22Rv1 (cell line): ENCODE measurements at regions not wholly inside any gene's neighbourhood (a gene's known extent, or its start where the extent isn't known, plus 50 kb on each side); places are given as distances from the start of the nearest gene placed in this dataset.

ENCODE experiments used
- H3K27ac ChIP-seq: fragments of 450-650 bp; 2 replicates; pipeline ENCODE4 v1.5.1; 2017
- ZFX ChIP-seq: fragments of 450-650 bp; IDR thresholded peaks from 2 replicates; pipeline ENCODE4 v1.6.1; 2017; ENCODE audit warnings: antibody characterized with exemption, borderline replicate concordance
- TF ChIP-seq, protein P1 (sequence below): fragments of 450-650 bp; IDR thresholded peaks from 2 replicates; pipeline ENCODE4 v1.5.1; 2017; ENCODE audit warnings: mild to moderate bottlenecking

DNA sequence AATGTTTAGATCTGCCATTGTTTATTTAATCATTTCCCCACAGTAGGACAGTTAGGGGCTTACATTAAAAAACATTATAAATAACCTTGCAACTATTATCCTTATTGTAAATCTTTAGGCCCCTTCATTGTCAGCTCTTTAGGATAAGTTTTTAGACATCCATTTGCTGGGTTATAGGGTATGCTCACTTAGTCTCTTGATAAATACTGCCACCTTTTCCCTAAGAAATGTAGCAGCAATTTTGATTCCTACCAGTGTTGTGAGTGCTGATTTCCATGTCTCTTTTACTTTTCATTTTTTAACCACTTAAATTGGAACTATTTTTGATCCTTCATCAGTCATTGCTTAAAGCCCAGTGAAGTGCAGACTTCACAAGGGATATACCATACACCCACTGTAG is 94.4 kb downstream of the AVPR1A start:
- no peak overlapping the region for H3K27ac ChIP-seq
- no peak for TF ChIP-seq ZFX

DNA sequence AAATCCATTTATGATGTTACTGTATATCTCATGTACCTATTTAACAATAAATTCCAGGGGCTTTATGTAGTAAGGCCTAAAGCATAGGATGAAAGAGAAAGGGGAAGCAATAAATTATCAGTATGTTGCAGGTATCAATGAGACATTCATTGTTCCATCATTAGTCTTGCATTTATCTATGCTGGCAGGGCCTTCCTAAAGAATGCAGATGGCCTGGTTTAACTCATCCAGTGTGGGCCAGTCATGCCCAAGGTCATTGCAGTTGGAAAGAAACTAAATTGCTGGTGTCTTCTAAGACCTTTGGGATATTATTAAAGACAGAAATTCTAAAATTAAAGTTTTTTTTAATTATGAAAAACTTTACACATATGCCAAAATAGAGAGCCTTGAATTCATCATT is 98.3 kb downstream of the AVPR1A start:
- no peak for TF ChIP-seq ZFX
- TF ChIP-seq, protein P1, sequence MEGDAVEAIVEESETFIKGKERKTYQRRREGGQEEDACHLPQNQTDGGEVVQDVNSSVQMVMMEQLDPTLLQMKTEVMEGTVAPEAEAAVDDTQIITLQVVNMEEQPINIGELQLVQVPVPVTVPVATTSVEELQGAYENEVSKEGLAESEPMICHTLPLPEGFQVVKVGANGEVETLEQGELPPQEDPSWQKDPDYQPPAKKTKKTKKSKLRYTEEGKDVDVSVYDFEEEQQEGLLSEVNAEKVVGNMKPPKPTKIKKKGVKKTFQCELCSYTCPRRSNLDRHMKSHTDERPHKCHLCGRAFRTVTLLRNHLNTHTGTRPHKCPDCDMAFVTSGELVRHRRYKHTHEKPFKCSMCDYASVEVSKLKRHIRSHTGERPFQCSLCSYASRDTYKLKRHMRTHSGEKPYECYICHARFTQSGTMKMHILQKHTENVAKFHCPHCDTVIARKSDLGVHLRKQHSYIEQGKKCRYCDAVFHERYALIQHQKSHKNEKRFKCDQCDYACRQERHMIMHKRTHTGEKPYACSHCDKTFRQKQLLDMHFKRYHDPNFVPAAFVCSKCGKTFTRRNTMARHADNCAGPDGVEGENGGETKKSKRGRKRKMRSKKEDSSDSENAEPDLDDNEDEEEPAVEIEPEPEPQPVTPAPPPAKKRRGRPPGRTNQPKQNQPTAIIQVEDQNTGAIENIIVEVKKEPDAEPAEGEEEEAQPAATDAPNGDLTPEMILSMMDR: no peak
- H3K27ac ChIP-seq: no peak overlapping the region

DNA sequence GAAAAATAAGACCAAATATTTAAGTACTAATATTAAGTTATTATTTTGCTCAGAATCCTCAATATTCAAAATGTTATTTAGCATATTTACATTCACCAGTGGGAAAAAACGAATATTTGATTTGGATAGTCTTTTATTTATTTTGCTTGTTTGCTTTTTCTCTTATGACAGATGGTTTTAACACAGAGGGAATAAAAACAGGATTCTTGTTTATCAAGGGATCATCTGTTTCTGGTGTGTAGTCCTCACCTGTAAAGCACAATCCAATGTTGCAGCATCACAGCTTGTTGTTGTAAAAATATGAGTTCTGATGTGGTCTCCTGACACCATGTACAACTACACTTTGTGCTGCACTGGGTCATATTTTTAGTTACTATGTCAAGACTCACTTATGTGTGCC is 103.9 kb downstream of the AVPR1A start:
- H3K27ac ChIP-seq: no peak overlapping the region
- TF ChIP-seq, protein P1: no peak
- no peak for TF ChIP-seq ZFX

DNA sequence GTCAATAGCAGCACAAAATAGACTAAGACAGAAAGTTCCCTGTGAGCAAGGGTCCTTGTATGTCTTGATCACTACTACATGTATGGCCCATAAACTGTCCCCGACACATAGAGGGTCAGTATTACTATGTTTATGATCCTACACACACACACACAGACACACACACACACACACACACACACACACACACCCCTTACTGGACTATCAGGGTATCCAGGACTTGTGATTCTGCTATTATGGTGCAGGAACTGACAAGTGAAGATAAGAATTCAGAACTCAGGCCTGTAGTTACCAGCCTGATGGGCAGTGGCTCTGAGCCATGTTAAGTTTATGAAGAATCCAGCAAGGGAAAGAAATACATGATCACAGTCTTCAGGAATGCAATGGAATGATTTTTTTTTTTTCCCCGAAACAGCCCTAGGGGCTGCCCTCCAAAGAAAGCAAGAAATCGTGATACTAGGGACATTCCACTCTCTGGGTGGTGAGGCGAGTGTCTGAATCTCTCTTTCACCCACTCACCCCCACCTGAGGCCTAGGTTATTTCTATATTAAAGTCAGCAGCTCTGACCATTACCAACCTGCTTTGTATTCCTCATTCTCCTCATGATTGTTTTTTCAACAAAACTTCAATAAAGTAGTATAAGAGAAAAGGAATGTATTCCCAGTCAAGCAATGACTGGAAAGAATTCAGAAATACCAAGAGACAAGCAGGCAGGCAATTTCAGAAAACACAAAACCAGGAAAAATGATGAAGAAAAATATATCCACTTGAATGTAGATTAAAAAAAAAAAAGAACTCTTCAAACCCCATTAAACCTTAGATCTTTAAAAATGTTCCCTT is 105.8 kb downstream of the AVPR1A start:
- TF ChIP-seq, protein P1: no peak
- no peak for TF ChIP-seq ZFX
- H3K27ac ChIP-seq: no peak overlapping the region

DNA sequence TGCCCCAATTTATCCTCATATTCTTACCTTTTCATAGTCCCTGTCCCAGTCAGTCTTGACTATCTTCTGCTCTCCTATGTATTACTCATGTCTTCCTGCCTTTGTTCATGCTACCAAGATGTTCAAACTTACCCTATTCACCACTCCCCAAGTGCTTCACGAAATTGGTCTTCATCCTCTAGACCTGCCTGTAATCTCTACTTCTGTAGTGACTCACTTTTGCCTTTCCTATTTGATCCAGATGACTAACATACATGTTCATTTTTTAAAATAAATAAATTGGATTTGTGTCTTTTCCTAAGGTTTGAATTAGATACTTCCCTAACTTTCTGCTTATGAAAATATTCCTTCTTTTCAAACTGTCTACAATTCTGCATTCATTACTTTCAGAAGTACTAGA is 107.7 kb upstream of the PPM1H start:
- no peak overlapping the region for H3K27ac ChIP-seq
- TF ChIP-seq, protein P1: no peak
- TF ChIP-seq ZFX: no peak

DNA sequence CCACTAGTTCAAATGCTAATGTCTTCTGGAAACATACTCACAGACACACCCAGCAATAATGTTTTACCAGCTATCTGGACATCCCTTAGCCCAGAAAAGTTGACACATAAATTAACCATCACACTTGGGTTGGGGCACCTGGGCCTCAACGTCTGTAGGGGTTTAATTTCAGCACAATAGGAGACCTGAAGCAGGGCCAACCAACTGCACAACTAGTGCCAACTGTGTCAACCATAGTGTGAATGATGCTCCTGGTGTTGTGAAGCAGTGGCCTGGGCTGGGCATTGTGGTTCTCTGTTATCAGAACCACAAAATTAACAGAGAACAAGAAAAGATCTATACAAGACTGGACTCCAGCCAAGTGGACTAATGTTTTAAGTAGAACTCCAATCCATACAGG is 106.7 kb upstream of the PPM1H start:
- TF ChIP-seq, protein P1: no peak
- TF ChIP-seq ZFX: no peak
- no peak overlapping the region for H3K27ac ChIP-seq

DNA sequence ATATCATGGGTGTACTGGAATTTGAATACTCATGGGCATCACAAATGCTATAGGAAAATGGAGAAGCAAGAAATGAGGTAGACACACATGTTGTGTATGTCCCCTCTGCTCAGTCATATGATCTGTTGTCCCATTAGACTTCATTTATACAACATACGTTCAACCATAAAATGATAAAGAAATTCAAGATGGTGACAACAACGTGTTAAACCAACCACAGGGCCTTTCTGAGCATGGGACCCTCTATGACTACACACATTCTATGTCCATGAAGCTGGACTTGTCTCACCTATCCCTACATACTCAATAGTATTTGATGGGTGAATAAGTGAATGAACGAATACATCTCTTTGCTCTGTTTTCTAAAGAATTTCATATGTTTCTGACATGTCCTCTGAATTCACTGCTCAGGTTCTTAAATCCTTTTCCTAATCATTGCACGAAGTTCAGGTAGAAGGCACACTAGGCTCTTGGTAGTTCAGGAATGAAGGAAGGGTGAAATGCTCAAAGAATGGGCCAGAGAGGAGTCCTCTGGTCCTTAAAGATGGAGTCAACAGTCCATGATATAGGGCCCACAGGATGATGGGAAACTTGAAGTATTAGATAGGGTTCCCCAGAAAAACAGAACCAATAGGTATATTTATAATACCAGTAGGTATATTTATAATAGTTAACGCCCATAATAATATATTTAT is 105.7 kb upstream of the PPM1H start:
- H3K27ac ChIP-seq: no peak overlapping the region
- TF ChIP-seq ZFX: no peak
- TF ChIP-seq, protein P1: no peak
